ENCODE measurements at regions not wholly inside any gene's neighbourhood (a gene's known extent, or its start where the extent isn't known, plus 50 kb on each side); places are given as distances from the start of the nearest gene placed in this dataset.

DNA sequence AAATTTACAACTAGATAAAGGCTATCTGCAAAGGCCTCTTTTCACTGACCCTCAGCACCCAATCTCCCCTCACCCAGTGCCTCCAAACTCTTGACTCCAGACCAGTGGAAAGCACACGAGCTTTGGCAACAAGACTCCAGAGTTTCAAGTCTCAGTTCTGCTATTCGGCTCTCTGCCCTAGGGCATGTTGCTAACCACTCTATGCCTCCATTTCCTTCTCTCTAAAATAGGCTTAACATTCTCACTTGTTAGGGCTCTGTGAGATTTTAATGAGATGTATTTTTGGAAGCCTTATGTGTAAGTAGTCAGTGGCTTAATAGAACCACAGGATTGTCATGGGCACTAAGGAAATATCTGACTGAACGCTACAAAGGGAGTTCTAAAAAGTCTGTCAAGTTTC lies 116.5 kb upstream of the IQCM start:
- Histone ChIP-seq H3K27me3 (no peaks in the 10 kb centered on the region), H3K27ac (no peak overlapping the region), H3K4me3 (no peak overlapping the region), H3K36me3 (no peaks in the 10 kb centered on the region), H3K4me1 (no peaks in the 10 kb centered on the region), H3K9me3 (no peaks in the 10 kb centered on the region)
- intact Hi-C loops (cut with DNase I), result no loop called here
- ATAC-seq (no peak), DNase-seq (no peak)
- TF ChIP-seq, protein P1, sequence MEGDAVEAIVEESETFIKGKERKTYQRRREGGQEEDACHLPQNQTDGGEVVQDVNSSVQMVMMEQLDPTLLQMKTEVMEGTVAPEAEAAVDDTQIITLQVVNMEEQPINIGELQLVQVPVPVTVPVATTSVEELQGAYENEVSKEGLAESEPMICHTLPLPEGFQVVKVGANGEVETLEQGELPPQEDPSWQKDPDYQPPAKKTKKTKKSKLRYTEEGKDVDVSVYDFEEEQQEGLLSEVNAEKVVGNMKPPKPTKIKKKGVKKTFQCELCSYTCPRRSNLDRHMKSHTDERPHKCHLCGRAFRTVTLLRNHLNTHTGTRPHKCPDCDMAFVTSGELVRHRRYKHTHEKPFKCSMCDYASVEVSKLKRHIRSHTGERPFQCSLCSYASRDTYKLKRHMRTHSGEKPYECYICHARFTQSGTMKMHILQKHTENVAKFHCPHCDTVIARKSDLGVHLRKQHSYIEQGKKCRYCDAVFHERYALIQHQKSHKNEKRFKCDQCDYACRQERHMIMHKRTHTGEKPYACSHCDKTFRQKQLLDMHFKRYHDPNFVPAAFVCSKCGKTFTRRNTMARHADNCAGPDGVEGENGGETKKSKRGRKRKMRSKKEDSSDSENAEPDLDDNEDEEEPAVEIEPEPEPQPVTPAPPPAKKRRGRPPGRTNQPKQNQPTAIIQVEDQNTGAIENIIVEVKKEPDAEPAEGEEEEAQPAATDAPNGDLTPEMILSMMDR (IDR thresholded peaks at IDR 0.05), result no peak

DNA sequence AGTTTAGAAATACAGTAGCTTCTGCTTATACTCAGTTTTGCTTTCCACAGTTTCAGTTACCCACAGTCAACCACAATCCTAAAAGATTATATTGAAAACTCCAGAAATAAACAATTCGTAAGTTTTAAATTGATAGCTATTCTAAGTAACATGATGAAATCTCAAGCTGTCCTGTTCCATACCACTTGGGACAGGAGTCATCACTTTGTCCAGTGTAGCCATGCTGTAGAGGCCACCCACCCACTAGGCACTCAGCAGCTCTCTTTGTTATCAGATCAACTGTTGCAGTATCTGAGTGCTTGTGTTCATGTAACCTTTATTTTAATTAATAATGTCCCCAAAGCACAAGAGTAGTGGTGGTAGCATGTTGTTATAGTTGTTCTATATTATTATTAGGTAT lies 117.5 kb upstream of the IQCM start:
- Histone ChIP-seq H3K27ac (no peak overlapping the region), H3K4me1 (no peaks in the 10 kb centered on the region), H3K27me3 (no peaks in the 10 kb centered on the region), H3K36me3 (no peaks in the 10 kb centered on the region), H3K4me3 (no peak overlapping the region), H3K9me3 (no peaks in the 10 kb centered on the region)
- DNase-seq (no peak), ATAC-seq (no peak)
- intact Hi-C loops (cut with DNase I), result no loop called here
- TF ChIP-seq, protein P1 (IDR thresholded peaks at IDR 0.05), result no peak

DNA sequence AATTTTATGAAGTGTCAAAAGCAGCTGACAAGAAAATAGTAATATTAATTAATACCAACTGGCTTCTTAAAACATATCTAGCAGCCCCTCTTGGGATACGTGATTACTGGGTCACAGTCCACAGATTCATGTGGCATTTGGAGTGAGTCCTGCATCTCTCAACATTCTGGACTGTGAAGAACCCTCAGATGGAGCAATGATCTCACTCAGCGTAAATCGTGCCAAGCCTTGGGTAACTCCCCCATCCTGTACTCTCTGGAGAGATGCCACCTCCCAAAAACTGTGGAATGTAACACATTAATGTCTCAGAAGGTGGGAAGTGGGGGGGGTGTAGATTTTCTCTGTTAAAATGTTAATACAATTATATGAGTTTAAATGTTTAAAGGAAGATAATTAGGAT lies 118.2 kb upstream of the IQCM start:
- Histone ChIP-seq H3K9me3 (no peaks in the 10 kb centered on the region), H3K27ac (no peak overlapping the region), H3K4me1 (no peaks in the 10 kb centered on the region), H3K36me3 (no peaks in the 10 kb centered on the region), H3K4me3 (no peak overlapping the region), H3K27me3 (no peaks in the 10 kb centered on the region)
- intact Hi-C loops (cut with DNase I), result no loop called here
- DNase-seq, result no peak
- TF ChIP-seq, protein P1 (IDR thresholded peaks at IDR 0.05), result no peak
- ATAC-seq, result no peak

DNA sequence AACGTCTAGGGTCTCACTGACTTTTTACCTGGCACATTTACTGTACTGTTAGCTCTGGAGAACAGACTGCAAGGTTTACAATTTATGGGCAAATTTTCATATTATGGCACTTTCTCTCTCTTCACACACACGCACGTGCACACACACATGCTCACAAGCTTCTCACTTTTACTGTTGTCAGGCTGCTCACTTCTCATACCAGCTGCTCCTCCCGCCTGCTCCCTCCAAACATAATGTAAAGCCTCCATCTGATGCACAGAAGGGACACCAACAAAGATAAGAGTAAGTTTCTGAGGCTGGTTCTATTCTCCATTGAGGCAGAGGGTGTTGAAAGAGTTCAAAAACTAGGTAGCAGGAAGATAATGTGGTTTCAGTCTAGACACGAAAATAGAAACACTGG lies 128.9 kb upstream of the DCLK2 start:
- intact Hi-C loops (cut with DNase I), result no loop called here
- no peak for DNase-seq

DNA sequence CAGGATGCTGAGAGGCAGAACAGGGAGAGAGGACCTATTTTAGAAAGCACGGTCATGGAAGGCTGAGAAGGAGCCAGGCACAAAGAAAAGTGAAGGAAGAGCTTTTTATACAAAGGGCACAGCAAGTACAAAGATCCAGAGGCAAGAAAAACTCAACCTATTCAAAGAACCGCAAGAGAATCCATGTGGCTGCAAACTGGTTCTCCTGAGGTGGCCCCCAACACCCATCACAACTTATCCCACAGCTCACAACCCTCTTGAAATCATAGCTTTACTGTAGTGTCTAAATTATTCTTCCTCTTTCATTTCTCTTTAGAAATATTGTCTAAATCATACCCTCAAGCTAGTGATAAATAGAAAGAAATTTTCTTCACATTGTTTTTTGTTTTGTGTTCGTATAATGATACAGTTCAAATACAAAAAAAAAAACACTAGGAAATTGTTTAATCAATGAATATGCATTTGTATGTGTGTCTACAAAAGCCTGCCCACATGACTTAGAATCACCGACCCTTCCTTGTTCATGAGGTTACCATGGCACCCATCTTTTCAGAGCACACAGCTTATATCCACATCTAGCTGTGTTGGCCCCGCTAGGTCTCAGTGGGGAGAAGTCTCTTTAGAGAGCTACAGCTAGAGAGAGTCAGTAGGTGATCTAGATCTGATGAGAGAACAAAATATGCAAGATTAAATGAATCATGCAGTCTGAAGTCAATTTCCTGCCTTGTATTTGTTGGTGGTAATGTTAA lies 126.9 kb upstream of the DCLK2 start:
- Histone ChIP-seq H3K27ac (no peak overlapping the region), H3K4me3 (no peak overlapping the region), H3K27me3 (no peaks in the 10 kb centered on the region), H3K4me1 (no peaks in the 10 kb centered on the region), H3K36me3 (no peaks in the 10 kb centered on the region), H3K9me3 (no peaks in the 10 kb centered on the region)
- no peak for ATAC-seq
- DNase-seq, result no peak
- intact Hi-C loops (cut with DNase I), result no loop called here
- TF ChIP-seq, protein P1 (IDR thresholded peaks at IDR 0.05), result no peak

More for the DNA sequence above, 128.9 kb upstream of the DCLK2 start:
- TF ChIP-seq, protein P1 (IDR thresholded peaks at IDR 0.05), result no peak
- Histone ChIP-seq H3K27ac (no peak overlapping the region), H3K4me1 (no peaks in the 10 kb centered on the region), H3K4me3 (no peak overlapping the region), H3K27me3 (no peaks in the 10 kb centered on the region), H3K9me3 (no peaks in the 10 kb centered on the region), H3K36me3 (no peaks in the 10 kb centered on the region)
- ATAC-seq, result no peak

DNA sequence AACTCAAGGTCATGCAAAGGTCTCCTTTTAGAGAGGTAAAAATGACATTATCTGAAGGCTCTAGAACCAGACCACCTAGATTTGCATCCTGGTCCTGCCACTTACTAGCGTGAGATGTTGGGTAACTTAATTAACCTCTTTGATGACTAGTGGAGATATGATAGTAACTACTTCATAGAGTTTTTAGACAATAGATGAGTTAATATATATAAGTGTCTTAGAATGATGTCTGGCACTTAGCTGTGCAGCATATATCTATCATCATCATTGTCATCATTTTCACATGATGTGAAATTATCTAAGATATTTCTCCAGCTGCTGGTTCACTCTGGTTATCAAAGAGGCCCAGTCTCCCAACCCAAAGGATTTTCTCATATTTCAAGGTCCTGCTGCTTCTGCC lies 126.1 kb upstream of the DCLK2 start:
- Histone ChIP-seq H3K36me3 (no peaks in the 10 kb centered on the region), H3K4me3 (no peak overlapping the region), H3K27me3 (no peaks in the 10 kb centered on the region), H3K9me3 (no peaks in the 10 kb centered on the region), H3K27ac (no peak overlapping the region), H3K4me1 (no peaks in the 10 kb centered on the region)
- DNase-seq (no peak), ATAC-seq (no peak)
- TF ChIP-seq, protein P1 (IDR thresholded peaks at IDR 0.05), result no peak
- intact Hi-C loops (cut with DNase I), result no loop called here
